LoVo (cell line): ENCODE measurements at regions not wholly inside any gene's neighbourhood (a gene's known extent, or its start where the extent isn't known, plus 50 kb on each side); places are given as distances from the start of the nearest gene placed in this dataset.
A peak's percentile ranks its signal among the peaks of the same experiment; 100 is the strongest.
"Not testable (repeated sequence)": the region's sequence is repeated elsewhere in the genome, so short reads cannot be mapped to it uniquely, and the experiment has no call there.

Experiments
- DNase-seq: peaks from one replicate; pipeline ENCODE4 v3.0.0-alpha.2; 2016; ENCODE audit warnings: low spot score

GRCh38 chr7:110388457-110388856 lies 702.5 kb upstream of the LRRN3 start:
- DNase-seq, result no peak

GRCh38 chr7:110396021-110396420 lies 694.9 kb upstream of the LRRN3 start:
- DNase-seq, result no peak

- no peak for DNase-seq
These were observed 692.8 kb upstream of the LRRN3 start for GRCh38 chr7:110397927-110398660.

DNA sequence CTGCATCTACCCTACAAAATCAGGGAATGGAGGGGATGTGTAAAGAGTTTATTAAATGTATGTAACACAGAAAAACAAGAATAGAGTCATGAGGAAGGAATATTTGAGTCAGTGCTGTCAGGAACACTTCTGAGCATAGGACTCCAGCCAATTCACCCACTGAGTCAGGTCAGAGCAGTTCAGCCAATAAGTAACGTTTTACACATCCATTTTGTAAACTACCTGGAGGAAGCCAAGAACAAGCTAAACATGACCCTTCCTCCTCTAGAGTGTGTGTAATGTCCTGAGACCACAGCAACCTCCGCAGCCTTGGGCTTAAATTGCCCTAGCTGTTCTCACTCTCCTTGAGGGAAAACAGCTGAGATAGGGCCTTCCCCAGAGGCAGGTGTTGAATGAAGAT lies 691.5 kb upstream of the LRRN3 start:
- DNase-seq, result no peak

GRCh38 chr7:110400411-110400810 lies 690.5 kb upstream of the LRRN3 start:
- DNase-seq, result no peak

DNA sequence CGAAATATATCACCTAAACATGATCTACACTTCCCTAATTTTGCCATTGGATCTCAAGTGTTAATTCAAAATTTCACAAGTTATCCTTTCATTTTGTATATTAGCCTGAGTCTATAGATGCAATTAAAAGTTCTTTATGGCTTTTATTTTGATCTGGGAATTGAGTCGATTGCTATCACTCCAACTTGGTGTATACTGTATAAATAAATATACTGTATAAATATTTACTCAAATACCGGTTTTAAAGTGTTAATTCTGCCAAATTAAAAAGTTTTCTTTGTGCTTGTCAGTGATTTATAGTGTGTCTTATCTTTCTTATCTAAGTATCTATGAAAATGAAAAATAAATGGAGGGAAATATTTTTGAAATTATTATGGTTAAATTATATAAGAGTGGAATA lies 683.7 kb upstream of the LRRN3 start:
- DNase-seq, result no peak

GRCh38 chr7:110407706-110408105 lies 683.2 kb upstream of the LRRN3 start:
- no peak for DNase-seq

DNA sequence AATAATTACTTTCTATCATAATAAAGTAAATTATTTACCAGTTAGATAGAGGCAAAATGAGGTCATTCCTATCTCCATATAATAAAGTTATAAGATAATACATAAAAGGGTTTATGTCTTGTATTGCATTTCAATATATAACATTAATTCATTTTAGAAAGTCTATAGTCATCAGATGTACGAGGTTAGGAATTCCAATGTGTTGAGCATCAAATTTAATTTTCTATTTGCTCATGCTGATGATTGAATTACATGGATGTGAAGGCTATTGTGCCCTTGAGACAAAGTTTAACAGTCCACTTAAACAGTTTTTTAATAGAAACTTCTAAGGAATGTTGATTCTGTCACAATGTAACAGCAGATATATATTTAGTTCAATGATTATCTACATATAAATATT lies 678.3 kb upstream of the LRRN3 start:
- no peak for DNase-seq

DNA sequence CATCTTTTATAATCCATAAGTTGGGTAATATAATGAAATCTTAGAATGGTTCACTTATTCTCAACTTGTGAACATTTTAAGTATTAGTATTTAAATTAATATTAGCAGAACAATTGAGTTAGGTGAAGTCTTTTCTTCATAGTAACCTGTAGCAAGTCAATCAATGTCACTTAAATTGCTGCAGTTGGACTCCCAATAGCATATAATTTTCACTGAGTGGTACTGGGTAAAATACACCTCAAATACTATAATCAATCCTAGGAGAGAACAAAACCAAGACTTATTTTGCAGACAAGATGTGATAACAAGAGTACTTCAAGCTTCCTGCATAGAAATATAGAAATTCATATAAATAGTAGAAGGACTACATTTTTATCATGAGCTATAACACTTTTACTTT lies 677.9 kb upstream of the LRRN3 start:
- DNase-seq, result no peak

GRCh38 chr7:110417611-110418010 lies 673.3 kb upstream of the LRRN3 start:
- no peak for DNase-seq

- no peak for DNase-seq
These were observed 672.2 kb upstream of the LRRN3 start for GRCh38 chr7:110418659-110419280.

DNA sequence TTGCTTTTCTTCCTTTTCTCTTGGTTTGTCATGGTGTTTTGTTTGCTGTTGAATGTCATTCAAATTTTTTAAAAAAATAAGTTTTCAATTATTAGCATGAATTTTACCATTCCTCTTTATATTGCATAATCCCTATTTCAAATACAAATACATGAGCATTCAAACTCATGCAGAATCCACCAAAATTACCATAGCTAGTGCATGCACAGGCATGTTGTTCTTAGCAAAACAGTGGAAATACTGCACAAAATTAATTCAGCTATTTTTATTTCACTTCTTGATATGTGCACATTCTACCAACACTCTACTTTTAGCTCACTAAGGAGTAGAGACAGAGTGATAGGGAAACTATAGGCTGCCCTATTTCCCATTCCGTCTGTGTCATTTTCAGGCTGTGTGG lies 670.1 kb upstream of the LRRN3 start:
- DNase-seq, result no peak

- DNase-seq, result no peak
These were observed 669.3 kb upstream of the LRRN3 start for GRCh38 chr7:110421490-110422241.

DNA sequence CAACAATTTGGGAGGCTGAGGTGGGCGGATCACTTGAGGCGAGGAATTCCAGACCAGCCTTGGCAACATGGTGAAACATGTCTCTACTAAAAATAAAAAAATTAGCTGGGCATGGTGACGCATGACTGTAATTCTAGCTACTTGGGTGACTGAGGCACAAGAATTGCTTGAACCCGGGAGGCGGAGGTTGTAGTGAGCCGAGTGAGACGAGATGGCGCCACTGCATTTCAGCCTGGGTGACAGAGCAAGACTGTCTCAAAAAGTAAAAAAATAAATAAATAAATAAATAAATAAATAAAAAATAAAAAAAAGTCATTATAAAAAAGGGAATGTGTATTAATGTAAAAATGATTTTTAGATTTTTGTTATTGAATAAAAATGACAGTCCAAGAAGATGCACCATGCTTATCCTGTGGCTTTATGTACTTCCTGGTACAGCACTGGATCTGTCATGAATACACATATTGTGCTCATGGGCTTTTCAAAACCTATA lies 658.8 kb upstream of the LRRN3 start:
- no peak for DNase-seq

GRCh38 chr7:110438926-110439325 lies 652.0 kb upstream of the LRRN3 start:
- not testable (repeated sequence) for DNase-seq

- peak; percentile 33 for DNase-seq
These were observed 648.5 kb upstream of the LRRN3 start for GRCh38 chr7:110442381-110442837.

GRCh38 chr7:110446658-110447057 lies 644.3 kb upstream of the LRRN3 start:
- DNase-seq, result no peak

DNA sequence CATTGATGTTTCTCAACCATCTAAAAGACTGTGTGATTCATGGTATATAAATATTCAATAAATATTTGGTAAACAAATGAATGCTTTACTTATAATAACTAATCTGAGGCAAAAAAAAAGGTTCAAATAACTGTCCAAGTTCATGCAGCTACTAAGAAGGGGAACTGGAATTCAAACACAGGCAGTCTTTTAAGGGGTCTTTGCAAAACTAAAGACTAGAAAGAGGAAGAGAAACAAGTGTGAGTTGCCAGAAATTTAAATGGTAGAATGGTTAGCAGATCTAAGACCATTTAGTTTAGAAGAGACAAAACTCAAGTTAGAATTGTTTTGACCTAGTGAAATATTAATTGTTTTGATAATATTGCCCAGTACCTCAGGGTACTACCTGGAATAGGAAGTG lies 642.0 kb upstream of the LRRN3 start:
- DNase-seq, result no peak

DNA sequence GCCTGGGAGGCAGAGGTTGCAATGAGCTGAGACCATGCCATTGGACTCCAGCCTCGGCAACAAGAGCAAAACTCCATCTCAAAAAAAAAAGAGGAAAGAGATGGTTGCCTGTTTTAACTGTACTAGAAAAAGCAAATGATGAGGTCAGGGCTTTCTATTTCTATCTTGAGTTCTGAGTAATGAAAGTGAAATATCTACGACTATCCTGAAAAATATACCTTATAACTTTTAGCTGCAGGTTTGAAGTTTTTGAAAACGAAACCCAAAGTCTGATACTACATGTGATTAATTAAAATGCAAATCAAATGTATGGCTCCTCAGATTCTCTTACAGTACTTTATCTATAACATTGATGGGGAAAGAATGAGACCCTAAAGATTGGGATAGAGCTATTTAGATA lies 636.2 kb upstream of the LRRN3 start:
- DNase-seq, result no peak

DNA sequence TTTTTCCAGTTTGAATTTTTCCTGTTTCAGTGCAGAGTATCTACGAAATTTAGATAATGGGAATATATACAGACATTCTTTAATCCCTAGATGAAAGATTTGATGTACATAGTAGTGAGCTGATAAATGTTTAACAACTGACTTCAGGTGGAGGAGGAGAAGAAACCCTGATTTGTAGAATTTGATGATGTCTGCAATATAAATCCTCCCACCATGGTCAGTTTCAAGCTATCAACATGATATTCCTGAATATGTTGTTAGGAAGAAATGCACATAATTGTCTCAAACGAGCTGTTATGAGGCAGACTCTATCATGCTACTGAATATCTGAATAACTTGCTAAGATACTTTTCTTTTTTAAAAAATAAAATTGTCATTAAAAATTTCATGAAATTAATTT lies 629.3 kb upstream of the LRRN3 start:
- no peak for DNase-seq

GRCh38 chr7:110470420-110470819 lies 620.5 kb upstream of the LRRN3 start:
- DNase-seq, result no peak

DNA sequence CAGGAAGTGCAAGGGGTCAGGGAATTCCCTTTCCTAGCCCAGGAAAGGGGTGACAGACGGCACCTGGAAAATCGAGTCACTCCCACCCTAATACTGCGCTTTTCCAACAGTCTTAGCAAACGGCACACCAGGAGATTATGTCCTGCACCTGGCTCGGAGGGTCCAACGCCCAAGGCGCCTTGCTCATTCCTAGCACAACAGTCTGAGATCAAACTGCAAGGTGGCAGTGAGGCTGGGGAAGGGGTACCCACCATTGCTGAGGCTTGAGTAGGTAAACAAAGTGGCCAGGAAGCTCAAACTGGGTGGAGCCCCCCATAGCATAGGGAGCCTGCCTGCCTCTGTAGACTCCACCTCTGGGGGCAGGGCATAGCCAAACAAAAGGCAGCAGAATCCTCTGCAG lies 618.5 kb upstream of the LRRN3 start:
- DNase-seq, result not testable (repeated sequence)

- no peak for DNase-seq
These were observed 610.0 kb upstream of the LRRN3 start for GRCh38 chr7:110480964-110481363.
